ENCODE measurements at regions not wholly inside any gene's neighbourhood (a gene's known extent, or its start where the extent isn't known, plus 50 kb on each side); places are given as distances from the start of the nearest gene placed in this dataset.

DNA sequence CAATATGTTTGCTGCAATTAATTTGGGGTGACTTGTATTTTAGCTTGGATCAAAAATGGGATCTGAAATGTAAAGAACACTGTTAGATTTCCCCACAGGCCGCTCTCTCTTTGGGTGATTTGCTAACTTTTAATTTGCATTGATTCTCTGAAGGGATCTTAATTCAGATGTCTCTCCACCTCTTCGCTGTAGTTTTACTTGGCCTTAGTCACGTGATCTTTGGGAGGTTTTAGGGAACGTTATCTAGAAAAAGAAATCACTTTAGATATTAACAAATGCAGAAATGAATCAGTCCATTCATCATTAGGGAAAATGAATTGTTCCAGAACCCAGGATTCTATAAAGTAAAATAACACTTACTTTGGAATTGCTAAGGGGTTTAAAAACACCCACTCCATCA lies 390.2 kb downstream of the THBS2 start:
- TF ChIP-seq SP1 (IDR thresholded peaks at IDR 0.05) (no peak), YY1 (IDR thresholded peaks at IDR 0.05) (no peak), NR2F2 (IDR thresholded peaks at IDR 0.05) (no peak), TAF1 (conservative IDR thresholded peaks at IDR 0.05) (no peak), EGR1 (IDR thresholded peaks at IDR 0.05; ENCODE audit: low read depth in 2 of 2) (no peak), HNF4A (conservative IDR thresholded peaks at IDR 0.05) (no peak), RAD21 (IDR thresholded peaks at IDR 0.05) (no peak), GABPA (IDR thresholded peaks at IDR 0.05 in 1 of 2, conservative IDR thresholded peaks at IDR 0.05 in 1 of 2) (no peak), FOXA1 (IDR thresholded peaks at IDR 0.05) (no peak)
- TF ChIP-seq, protein P1, sequence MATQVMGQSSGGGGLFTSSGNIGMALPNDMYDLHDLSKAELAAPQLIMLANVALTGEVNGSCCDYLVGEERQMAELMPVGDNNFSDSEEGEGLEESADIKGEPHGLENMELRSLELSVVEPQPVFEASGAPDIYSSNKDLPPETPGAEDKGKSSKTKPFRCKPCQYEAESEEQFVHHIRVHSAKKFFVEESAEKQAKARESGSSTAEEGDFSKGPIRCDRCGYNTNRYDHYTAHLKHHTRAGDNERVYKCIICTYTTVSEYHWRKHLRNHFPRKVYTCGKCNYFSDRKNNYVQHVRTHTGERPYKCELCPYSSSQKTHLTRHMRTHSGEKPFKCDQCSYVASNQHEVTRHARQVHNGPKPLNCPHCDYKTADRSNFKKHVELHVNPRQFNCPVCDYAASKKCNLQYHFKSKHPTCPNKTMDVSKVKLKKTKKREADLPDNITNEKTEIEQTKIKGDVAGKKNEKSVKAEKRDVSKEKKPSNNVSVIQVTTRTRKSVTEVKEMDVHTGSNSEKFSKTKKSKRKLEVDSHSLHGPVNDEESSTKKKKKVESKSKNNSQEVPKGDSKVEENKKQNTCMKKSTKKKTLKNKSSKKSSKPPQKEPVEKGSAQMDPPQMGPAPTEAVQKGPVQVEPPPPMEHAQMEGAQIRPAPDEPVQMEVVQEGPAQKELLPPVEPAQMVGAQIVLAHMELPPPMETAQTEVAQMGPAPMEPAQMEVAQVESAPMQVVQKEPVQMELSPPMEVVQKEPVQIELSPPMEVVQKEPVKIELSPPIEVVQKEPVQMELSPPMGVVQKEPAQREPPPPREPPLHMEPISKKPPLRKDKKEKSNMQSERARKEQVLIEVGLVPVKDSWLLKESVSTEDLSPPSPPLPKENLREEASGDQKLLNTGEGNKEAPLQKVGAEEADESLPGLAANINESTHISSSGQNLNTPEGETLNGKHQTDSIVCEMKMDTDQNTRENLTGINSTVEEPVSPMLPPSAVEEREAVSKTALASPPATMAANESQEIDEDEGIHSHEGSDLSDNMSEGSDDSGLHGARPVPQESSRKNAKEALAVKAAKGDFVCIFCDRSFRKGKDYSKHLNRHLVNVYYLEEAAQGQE (IDR thresholded peaks at IDR 0.05): no peak
- TF ChIP-seq, protein P2, sequence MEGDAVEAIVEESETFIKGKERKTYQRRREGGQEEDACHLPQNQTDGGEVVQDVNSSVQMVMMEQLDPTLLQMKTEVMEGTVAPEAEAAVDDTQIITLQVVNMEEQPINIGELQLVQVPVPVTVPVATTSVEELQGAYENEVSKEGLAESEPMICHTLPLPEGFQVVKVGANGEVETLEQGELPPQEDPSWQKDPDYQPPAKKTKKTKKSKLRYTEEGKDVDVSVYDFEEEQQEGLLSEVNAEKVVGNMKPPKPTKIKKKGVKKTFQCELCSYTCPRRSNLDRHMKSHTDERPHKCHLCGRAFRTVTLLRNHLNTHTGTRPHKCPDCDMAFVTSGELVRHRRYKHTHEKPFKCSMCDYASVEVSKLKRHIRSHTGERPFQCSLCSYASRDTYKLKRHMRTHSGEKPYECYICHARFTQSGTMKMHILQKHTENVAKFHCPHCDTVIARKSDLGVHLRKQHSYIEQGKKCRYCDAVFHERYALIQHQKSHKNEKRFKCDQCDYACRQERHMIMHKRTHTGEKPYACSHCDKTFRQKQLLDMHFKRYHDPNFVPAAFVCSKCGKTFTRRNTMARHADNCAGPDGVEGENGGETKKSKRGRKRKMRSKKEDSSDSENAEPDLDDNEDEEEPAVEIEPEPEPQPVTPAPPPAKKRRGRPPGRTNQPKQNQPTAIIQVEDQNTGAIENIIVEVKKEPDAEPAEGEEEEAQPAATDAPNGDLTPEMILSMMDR (IDR thresholded peaks at IDR 0.05; ENCODE audit: low read depth, low read length, missing input control): no peak
- TF ChIP-seq, protein P3, sequence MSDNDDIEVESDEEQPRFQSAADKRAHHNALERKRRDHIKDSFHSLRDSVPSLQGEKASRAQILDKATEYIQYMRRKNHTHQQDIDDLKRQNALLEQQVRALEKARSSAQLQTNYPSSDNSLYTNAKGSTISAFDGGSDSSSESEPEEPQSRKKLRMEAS (IDR thresholded peaks at IDR 0.05): no peak
- TF ChIP-seq, protein P4, sequence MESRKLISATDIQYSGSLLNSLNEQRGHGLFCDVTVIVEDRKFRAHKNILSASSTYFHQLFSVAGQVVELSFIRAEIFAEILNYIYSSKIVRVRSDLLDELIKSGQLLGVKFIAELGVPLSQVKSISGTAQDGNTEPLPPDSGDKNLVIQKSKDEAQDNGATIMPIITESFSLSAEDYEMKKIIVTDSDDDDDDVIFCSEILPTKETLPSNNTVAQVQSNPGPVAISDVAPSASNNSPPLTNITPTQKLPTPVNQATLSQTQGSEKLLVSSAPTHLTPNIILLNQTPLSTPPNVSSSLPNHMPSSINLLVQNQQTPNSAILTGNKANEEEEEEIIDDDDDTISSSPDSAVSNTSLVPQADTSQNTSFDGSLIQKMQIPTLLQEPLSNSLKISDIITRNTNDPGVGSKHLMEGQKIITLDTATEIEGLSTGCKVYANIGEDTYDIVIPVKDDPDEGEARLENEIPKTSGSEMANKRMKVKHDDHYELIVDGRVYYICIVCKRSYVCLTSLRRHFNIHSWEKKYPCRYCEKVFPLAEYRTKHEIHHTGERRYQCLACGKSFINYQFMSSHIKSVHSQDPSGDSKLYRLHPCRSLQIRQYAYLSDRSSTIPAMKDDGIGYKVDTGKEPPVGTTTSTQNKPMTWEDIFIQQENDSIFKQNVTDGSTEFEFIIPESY (IDR thresholded peaks at IDR 0.05): no peak

All from liver (tissue), 3 donors.